ENCODE measurements at regions not wholly inside any gene's neighbourhood (a gene's known extent, or its start where the extent isn't known, plus 50 kb on each side); places are given as distances from the start of the nearest gene placed in this dataset.

GRCh38 chr9:31719262-31719661 lies 665.2 kb upstream of the ACO1 start:
- ChIA-PET CTCF (no interaction called here), POLR2A (no interaction called here)
- no peak overlapping the region for H3K4me3 ChIP-seq (ENCODE audit: low read depth, low read length)
- H3K9me3 ChIP-seq (ENCODE audit: control insufficient read depth, insufficient read depth, low read depth, low read length) = no peaks in the 10 kb centered on the region
- no peak for TF ChIP-seq ZSCAN16 (tag by site-specific recombination; IDR thresholded peaks at IDR 0.05)
- TF ChIP-seq ZSCAN23 (tag by site-specific recombination; IDR thresholded peaks at IDR 0.05) = no peak
- TF ChIP-seq ZNF350 (tag by site-specific recombination; IDR thresholded peaks at IDR 0.05) = no peak
- no peak for TF ChIP-seq OSR2 (tag by site-specific recombination; IDR thresholded peaks at IDR 0.05)
- TF ChIP-seq ZNF155 (tag by site-specific recombination; IDR thresholded peaks at IDR 0.05) = no peak
- no peak for TF ChIP-seq KLF1 (tag by site-specific recombination; IDR thresholded peaks at IDR 0.05)
- no peak for TF ChIP-seq ZNF223 (tag by site-specific recombination; IDR thresholded peaks at IDR 0.05)
- TF ChIP-seq ZNF530 (tag by site-specific recombination; IDR thresholded peaks at IDR 0.05; ENCODE audit: low read depth) = no peak
- TF ChIP-seq ZNF488 (tag by site-specific recombination; IDR thresholded peaks at IDR 0.05) = no peak
- no peaks in the 10 kb centered on the region for H3K4me1 ChIP-seq (ENCODE audit: control insufficient read depth, insufficient read depth, low read length)
- H3K36me3 ChIP-seq (ENCODE audit: control insufficient read depth in 2 of 2, insufficient read depth in 1 of 2, low read length in 2 of 2) = no peaks in the 10 kb centered on the region
- no peak overlapping the region for H3K27ac ChIP-seq (ENCODE audit: extremely low read depth, low read depth, low read length)

- Histone ChIP-seq H3K36me3 (ENCODE audit: control insufficient read depth in 2 of 2, insufficient read depth in 1 of 2, low read length in 2 of 2) (no peaks in the 10 kb centered on the region), H3K4me3 (ENCODE audit: low read depth, low read length) (no peak overlapping the region), H3K9me3 (ENCODE audit: control insufficient read depth, insufficient read depth, low read depth, low read length) (no peaks in the 10 kb centered on the region), H3K4me1 (ENCODE audit: control insufficient read depth, insufficient read depth, low read length) (no peaks in the 10 kb centered on the region), H3K27ac (ENCODE audit: extremely low read depth, low read depth, low read length) (no peak overlapping the region)
- ChIA-PET CTCF (no interaction called here), POLR2A (no interaction called here)
- TF ChIP-seq ZNF112 (tag by site-specific recombination; IDR thresholded peaks at IDR 0.05) = no peak
- TF ChIP-seq ZNF658 (tag by site-specific recombination; IDR thresholded peaks at IDR 0.05) = no peak
- no peak for TF ChIP-seq ZNF394 (tag by site-specific recombination; IDR thresholded peaks at IDR 0.05; ENCODE audit: borderline replicate concordance)
- TF ChIP-seq ZNF701 (tag by site-specific recombination; IDR thresholded peaks at IDR 0.05) = no peak
- TF ChIP-seq ZNF350 (tag by site-specific recombination; IDR thresholded peaks at IDR 0.05) = no peak
- TF ChIP-seq PRDM6 (tag by site-specific recombination; IDR thresholded peaks at IDR 0.05) = no peak
- TF ChIP-seq ZFP69B (tag by site-specific recombination; IDR thresholded peaks at IDR 0.05) = no peak
- TF ChIP-seq ZNF114 (tag by site-specific recombination; IDR thresholded peaks at IDR 0.05) = no peak
- no peak for TF ChIP-seq ZNF416 (tag by site-specific recombination; IDR thresholded peaks at IDR 0.05)
- TF ChIP-seq ZNF571 (tag by site-specific recombination; IDR thresholded peaks at IDR 0.05) = no peak
- TF ChIP-seq ZNF433 (tag by site-specific recombination; IDR thresholded peaks at IDR 0.05; ENCODE audit: low read depth) = no peak
- TF ChIP-seq ZBTB1 (tag by site-specific recombination; IDR thresholded peaks at IDR 0.05) = no peak
- no peak for TF ChIP-seq SCRT2 (tag by site-specific recombination; IDR thresholded peaks at IDR 0.05)
Observed at GRCh38 chr9:31730398-31730797, 654.0 kb upstream of the ACO1 start.

- no peaks in the 10 kb centered on the region for H3K9me3 ChIP-seq (ENCODE audit: control insufficient read depth, insufficient read depth, low read depth, low read length)
- H3K36me3 ChIP-seq (ENCODE audit: control insufficient read depth in 2 of 2, insufficient read depth in 1 of 2, low read length in 2 of 2) = no peaks in the 10 kb centered on the region
- H3K4me3 ChIP-seq (ENCODE audit: low read depth, low read length) = no peak overlapping the region
- H3K27ac ChIP-seq (ENCODE audit: extremely low read depth, low read depth, low read length) = no peak overlapping the region
- no peaks in the 10 kb centered on the region for H3K4me1 ChIP-seq (ENCODE audit: control insufficient read depth, insufficient read depth, low read length)
- POLR2A ChIA-PET = no interaction called here
- CTCF ChIA-PET = no interaction called here
- TF ChIP-seq ZNF585B (tag by site-specific recombination; IDR thresholded peaks at IDR 0.05) (no peak), ZNF707 (tag by site-specific recombination; IDR thresholded peaks at IDR 0.05) (no peak), ZNF169 (tag by site-specific recombination; IDR thresholded peaks at IDR 0.05) (no peak), HIC1 (tag by site-specific recombination; IDR thresholded peaks at IDR 0.05) (no peak), ZNF324 (tag by site-specific recombination; IDR thresholded peaks at IDR 0.05) (no peak), KLF10 (tag by site-specific recombination; IDR thresholded peaks at IDR 0.05) (no peak), GLI2 (tag by site-specific recombination; IDR thresholded peaks at IDR 0.05; ENCODE audit: borderline replicate concordance, low read depth) (no peak), ZNF704 (tag by site-specific recombination; IDR thresholded peaks at IDR 0.05) (no peak)
Observed at GRCh38 chr9:31733166-31733565, 651.3 kb upstream of the ACO1 start.

Data from HEK293 (cell line).